Cerebellar nuclear complex (tissue), 1 donor: ENCODE measurements at regions not wholly inside any gene's neighbourhood (a gene's known extent, or its start where the extent isn't known, plus 50 kb on each side); places are given as distances from the start of the nearest gene placed in this dataset.

Source experiments
- DNase-seq, 2 experiments: peaks; one replicate each; lab custom pipeline; 2025; lab: John Stamatoyannopoulos, UW

GRCh38 chr2:234764372-234764771 is 187.4 kb upstream of the SH3BP4 start:
- DNase-seq: no peak

- DNase-seq: no peak
Observed at GRCh38 chr2:234763002-234763873, 188.6 kb upstream of the SH3BP4 start.

DNA sequence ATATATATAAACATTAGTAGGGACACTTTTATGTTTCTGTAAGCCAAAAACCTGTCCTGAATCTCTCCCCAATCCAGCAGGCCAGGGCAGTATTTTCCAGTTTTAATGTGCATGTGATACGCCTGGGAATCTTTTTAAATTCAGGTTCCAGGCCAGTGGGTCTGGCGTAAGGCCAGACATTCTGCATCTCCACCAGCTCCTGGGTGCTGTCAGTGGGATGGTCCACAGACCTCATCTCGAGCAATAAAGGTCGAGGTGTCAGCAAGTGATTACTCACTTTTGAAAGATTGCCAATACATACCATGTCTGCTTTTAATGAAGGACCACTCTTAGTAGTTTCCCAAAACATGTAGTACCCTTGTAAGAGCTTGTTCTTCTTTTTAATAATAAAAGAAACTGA is 189.9 kb upstream of the SH3BP4 start:
- no peak for DNase-seq

- DNase-seq: no peak
Observed at GRCh38 chr2:234754126-234754525, 197.7 kb upstream of the SH3BP4 start.

DNA sequence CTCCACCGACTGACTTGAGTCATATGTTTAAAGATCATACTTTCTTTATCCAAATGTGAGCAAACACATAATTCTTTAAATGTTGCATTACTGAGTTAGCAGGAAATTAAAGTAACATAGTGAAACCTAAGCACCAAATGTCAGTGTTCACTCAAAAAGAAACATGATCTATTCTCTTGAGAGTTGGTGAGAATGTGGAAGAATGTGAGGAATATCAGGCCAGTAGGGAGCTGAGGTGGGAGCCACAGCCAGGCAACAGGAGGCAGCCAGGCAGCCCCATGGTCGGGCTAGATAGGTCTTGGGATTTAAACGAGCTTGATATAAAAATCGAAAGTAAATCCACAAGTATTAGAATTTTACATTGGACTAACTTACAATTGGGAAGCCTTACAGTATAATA is 198.1 kb upstream of the SH3BP4 start:
- no peak for DNase-seq

- DNase-seq: no peak
Observed at GRCh38 chr2:234752966-234753365, 198.9 kb upstream of the SH3BP4 start.

DNA sequence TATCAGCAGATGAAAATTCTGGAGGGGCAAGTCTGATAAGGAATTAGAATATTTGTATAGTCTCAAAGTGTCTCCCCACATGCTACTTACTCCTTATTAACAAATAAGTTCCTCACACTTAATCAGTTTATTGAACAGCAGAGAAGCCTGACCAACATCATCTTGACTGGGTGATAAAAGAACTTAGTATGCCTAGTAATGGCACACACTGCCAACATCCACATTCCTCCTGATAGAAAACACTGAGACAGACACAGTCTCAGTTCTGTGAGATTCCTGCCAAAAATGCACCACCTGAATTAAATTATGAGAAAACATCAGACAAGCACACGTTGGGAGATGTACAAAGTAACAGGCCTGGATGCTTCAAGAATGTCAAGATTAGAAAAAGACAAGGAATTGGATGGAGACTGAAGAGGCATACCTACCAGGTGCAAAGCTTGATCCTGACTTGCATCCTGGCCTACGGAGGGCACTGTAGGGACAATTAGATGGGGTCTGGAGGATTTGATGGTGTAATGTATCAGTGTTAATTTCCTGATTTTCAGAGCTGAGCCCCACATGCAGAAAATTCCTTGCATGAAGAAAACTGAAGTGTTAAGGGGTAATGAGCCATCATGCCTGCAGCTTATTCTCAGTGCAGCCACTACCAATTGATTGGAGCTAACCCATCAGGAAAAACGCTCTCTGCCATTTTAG is 200.4 kb upstream of the SH3BP4 start:
- DNase-seq: no peak

GRCh38 chr2:234747833-234748559 is 203.8 kb upstream of the SH3BP4 start:
- DNase-seq: no peak

DNA sequence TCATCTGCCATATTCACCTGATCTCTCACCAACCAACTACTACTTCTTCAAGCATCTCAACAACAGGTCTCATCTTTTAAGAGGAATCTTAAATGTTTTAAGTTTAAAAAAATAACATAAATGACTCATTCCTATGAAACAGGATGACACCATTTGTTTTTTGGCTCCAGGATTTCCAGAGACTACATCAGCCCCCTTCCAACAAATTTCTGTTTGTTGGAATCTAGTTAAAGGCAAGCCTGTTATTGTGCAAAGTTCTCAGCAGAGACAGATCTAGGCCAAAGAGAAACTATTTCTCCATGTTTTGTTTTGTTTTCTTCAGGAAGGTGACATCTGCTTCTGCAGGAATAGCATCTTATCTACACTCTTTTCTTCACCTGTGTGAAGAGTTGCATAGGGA is 204.8 kb upstream of the SH3BP4 start:
- no peak for DNase-seq

GRCh38 chr2:234745347-234745746 is 206.5 kb upstream of the SH3BP4 start:
- DNase-seq: no peak

- no peak for DNase-seq
Observed at GRCh38 chr2:234741976-234742375, 209.8 kb upstream of the SH3BP4 start.

DNA sequence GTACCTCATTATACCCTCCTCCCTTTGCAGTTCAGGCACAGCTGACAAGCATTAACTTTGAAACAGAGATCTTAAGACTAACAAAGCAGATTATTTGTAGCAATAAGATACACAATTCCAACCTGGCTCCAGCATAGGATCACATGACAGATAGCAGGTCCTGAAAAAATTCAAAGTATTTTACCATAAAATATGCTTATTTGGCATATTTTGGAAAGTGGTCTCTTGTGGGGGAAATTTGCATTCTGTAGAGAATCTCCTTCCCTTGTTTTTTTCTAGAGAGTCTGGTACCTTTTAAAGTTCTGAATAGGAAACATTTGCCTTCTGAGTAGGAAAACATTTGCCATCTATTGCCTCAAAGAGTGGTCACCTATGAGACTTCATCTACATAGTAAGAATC is 212.8 kb upstream of the SH3BP4 start:
- DNase-seq: no peak

- no peak for DNase-seq
Observed at GRCh38 chr2:234735829-234736228, 216.0 kb upstream of the SH3BP4 start.

DNA sequence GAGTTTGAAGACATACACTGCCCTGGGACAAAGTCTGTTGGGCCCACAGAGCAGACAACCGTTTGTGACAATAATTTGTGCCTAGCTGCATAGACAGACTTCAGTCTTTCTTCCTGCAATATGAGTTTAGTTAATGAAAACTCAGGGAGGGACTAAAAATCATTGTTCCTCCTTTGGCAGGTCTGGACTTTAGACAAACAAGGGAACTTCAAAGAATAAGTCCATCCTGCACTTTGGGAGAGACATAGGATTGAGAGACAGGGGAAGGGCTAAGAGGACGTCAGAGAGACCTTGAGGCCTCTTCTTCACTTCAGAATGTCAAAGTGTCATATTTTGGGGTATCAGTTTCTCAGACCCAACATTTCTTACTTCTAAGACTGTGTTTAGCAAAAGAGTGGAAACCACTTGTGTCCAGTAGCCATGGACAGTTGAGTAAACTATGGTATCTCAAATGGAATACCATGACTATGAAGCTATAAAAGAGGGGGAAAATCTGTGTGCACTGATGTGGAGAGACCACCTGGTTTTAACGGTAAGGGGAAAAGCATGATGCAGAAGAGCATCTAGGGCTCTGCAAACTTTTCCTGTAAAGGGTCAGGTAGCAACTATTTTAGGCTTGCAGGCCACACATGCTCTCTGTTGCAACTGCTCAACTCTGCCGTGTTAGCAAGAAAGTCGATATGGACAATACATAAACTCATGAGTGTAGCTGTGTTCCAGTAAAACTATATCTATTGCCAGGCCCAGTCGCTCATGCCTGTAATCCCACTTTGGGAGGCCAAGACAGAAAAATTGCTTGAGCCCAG is 217.8 kb upstream of the SH3BP4 start:
- no peak for DNase-seq

- no peak for DNase-seq
Observed at GRCh38 chr2:234733093-234733489, 218.7 kb upstream of the SH3BP4 start.

DNA sequence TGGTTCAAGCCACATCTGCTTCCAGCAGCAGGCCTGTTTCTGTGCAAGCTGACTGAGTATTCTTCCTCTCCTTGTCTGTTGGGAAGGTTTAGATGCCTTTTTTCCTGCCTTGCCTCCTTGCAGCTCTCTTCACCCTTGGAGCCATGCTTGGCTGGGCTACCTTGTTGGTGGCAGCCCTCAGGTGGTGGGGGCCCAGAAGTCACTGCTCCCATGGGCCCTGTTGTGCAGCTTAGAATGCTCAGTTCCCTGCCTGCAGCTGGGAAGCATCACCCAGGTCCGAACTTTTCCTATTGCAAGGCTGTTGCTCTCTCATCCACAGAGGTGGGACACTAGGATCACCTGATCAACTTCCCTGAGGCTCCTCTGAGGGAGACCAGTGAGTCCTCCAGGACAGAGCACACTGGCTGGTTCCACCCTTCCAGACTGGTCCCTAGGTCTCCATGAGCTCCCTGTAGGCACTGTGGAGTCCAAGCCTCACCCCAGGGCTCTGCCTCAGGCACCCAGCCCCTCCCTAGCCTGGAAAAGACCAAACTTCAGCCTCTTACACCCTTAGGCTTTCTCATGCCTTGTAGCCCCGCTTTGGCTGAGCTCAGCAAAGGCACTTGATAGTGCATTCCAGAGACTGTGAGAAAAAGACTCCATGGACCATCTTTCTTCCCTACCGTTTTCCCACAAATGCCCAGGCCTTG is 219.3 kb upstream of the SH3BP4 start:
- no peak for DNase-seq

- DNase-seq: no peak
Observed at GRCh38 chr2:234731236-234731635, 220.6 kb upstream of the SH3BP4 start.

GRCh38 chr2:234730066-234730640 is 221.7 kb upstream of the SH3BP4 start:
- DNase-seq: no peak

DNA sequence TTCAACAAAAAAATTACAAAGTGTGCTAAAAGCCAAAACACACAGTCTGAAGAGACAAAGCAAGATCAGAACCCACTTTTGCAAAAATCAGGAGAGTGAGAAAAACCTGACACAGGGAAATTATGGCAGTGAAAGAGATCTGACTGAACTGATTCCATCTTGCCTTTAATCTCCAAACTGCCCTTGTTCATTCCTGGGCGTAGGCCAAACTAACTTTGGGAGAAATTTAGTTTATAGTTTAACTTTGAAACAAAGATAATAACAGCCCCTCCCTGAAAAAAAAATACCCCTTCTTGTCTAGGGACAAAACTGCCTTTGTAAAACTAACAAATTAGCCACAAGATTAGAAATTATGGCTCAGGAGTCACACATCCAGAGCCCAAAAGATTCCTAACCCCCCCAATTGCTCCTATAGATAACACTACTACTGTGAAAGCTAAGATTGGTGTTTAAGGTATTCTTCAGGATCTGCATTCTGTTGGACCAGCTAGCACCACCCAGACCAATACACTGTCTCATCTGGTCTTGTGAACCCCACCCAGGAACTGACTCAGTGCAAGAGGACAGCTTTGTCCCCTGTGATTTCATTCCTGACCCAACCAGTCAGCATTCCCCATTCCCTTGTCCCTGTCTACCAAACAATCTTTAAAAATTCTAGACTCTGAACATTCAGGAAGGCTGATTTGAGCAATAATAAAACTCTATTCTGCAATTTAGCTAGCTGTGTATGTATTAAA is 226.1 kb upstream of the SH3BP4 start:
- DNase-seq: no peak

DNA sequence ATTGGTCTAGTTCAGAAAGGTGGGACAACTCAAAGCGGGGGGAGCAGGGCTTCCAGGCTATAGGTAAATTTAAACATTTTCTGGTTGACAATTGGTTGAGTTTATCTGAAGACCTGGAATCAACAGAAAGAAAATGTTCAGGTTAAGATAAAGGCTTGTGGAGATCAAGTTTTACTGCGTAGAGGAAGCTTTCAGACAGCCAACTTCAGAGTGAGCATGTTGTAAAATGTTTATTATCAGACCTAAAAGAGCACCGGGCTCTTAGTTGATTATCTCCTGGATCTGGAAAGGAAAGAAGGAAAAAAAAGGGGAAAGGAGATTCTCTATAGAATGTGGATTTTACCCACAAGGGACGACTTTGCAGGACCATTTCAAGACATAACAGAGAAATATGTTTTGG is 227.0 kb upstream of the SH3BP4 start:
- DNase-seq: no peak
